ENCODE measurements at regions not wholly inside any gene's neighbourhood (a gene's known extent, or its start where the extent isn't known, plus 50 kb on each side); places are given as distances from the start of the nearest gene placed in this dataset.
"Not testable (repeated sequence)": the region's sequence is repeated elsewhere in the genome, so short reads cannot be mapped to it uniquely, and the experiment has no call there.

- DNase-seq = no peak
- Histone ChIP-seq H3K36me3 (ENCODE audit: control insufficient read depth in 4 of 4, insufficient read depth in 4 of 4, low read length in 3 of 4) (no peaks in the 10 kb centered on the region), H3K9me3 (ENCODE audit: control extremely low read depth in 1 of 5, control insufficient read depth in 4 of 5, insufficient read depth in 2 of 5, low read depth in 1 of 5, low read length in 4 of 5) (peaks cover 0 to 2% (median 0%) of the 10 kb centered on the region in 5 experiments), H3K4me3 (ENCODE audit: control insufficient read depth in 1 of 7, extremely low read depth in 1 of 7, insufficient read depth in 4 of 7, low read depth in 2 of 7, low read length in 6 of 7) (no peak overlapping the region), H3K4me1 (ENCODE audit: control extremely low read depth in 1 of 4, control insufficient read depth in 4 of 4, insufficient read depth in 4 of 4, low read length in 3 of 4) (peaks cover 0 to 2% (median 0%) of the 10 kb centered on the region in 4 experiments), H3K27me3 (replicated peaks in 2 of 5; ENCODE audit: control insufficient read depth in 4 of 5, insufficient read depth in 5 of 5, low read length in 4 of 5) (no peaks in the 10 kb centered on the region), H3K27ac (ENCODE audit: insufficient read depth in 1 of 2, low read depth in 1 of 2, low read length in 2 of 2, poor library complexity in 1 of 2, severe bottlenecking in 2 of 2) (no peak overlapping the region)
- CTCF ChIA-PET = no interaction called here
- POLR2A ChIA-PET = no interaction called here
- WGBS (ENCODE audit: insufficient coverage) = no CpG with 5 or more reads among the region's 3 CpGs
Measured at GRCh38 chr17:14522795-14523387, 222.0 kb downstream of the HS3ST3B1 start.

- H3K27ac ChIP-seq (ENCODE audit: insufficient read depth in 1 of 2, low read depth in 1 of 2, low read length in 2 of 2, poor library complexity in 1 of 2, severe bottlenecking in 2 of 2); POLR2A ChIA-PET; H3K4me3 ChIP-seq (ENCODE audit: control insufficient read depth in 1 of 7, extremely low read depth in 1 of 7, insufficient read depth in 4 of 7, low read depth in 2 of 7, low read length in 6 of 7); DNase-seq; H3K27me3 ChIP-seq (replicated peaks in 2 of 5; ENCODE audit: control insufficient read depth in 4 of 5, insufficient read depth in 5 of 5, low read length in 4 of 5); H3K4me1 ChIP-seq (ENCODE audit: control extremely low read depth in 1 of 4, control insufficient read depth in 4 of 4, insufficient read depth in 4 of 4, low read length in 3 of 4); CTCF ChIA-PET; H3K36me3 ChIP-seq (ENCODE audit: control insufficient read depth in 4 of 4, insufficient read depth in 4 of 4, low read length in 3 of 4); H3K9me3 ChIP-seq (ENCODE audit: control extremely low read depth in 1 of 5, control insufficient read depth in 4 of 5, insufficient read depth in 2 of 5, low read depth in 1 of 5, low read length in 4 of 5): not testable (repeated sequence)
- 100% methylated on average over 1 of the region's 3 CpGs for WGBS (ENCODE audit: insufficient coverage)
Measured at GRCh38 chr17:14518919-14519318, 218.0 kb downstream of the HS3ST3B1 start.

GRCh38 chr17:14514973-14515372, 214.1 kb downstream of the HS3ST3B1 start:
- H3K36me3 ChIP-seq (ENCODE audit: control insufficient read depth in 4 of 4, insufficient read depth in 4 of 4, low read length in 3 of 4) = no peaks in the 10 kb centered on the region
- H3K4me3 ChIP-seq (ENCODE audit: control insufficient read depth in 1 of 7, extremely low read depth in 1 of 7, insufficient read depth in 4 of 7, low read depth in 2 of 7, low read length in 6 of 7) = no peak overlapping the region
- POLR2A ChIA-PET = no interaction called here
- H3K27ac ChIP-seq (ENCODE audit: insufficient read depth in 1 of 2, low read depth in 1 of 2, low read length in 2 of 2, poor library complexity in 1 of 2, severe bottlenecking in 2 of 2) = no peak overlapping the region
- CTCF ChIA-PET = no interaction called here
- H3K9me3 ChIP-seq (ENCODE audit: control extremely low read depth in 1 of 5, control insufficient read depth in 4 of 5, insufficient read depth in 2 of 5, low read depth in 1 of 5, low read length in 4 of 5) = no peaks in the 10 kb centered on the region
- 100% methylated on average over 2 of the region's 3 CpGs for WGBS (ENCODE audit: insufficient coverage)
- DNase-seq = no peak
- H3K27me3 ChIP-seq (replicated peaks in 2 of 5; ENCODE audit: control insufficient read depth in 4 of 5, insufficient read depth in 5 of 5, low read length in 4 of 5) = no peaks in the 10 kb centered on the region
- H3K4me1 ChIP-seq (ENCODE audit: control extremely low read depth in 1 of 4, control insufficient read depth in 4 of 4, insufficient read depth in 4 of 4, low read length in 3 of 4) = no peaks in the 10 kb centered on the region

- Histone ChIP-seq H3K27ac (ENCODE audit: insufficient read depth in 1 of 2, low read depth in 1 of 2, low read length in 2 of 2, poor library complexity in 1 of 2, severe bottlenecking in 2 of 2) (no peak overlapping the region), H3K4me1 (ENCODE audit: control extremely low read depth in 1 of 4, control insufficient read depth in 4 of 4, insufficient read depth in 4 of 4, low read length in 3 of 4) (no peaks in the 10 kb centered on the region), H3K9me3 (ENCODE audit: control extremely low read depth in 1 of 5, control insufficient read depth in 4 of 5, insufficient read depth in 2 of 5, low read depth in 1 of 5, low read length in 4 of 5) (no peaks in the 10 kb centered on the region), H3K36me3 (ENCODE audit: control insufficient read depth in 4 of 4, insufficient read depth in 4 of 4, low read length in 3 of 4) (no peaks in the 10 kb centered on the region), H3K27me3 (replicated peaks in 2 of 5; ENCODE audit: control insufficient read depth in 4 of 5, insufficient read depth in 5 of 5, low read length in 4 of 5) (no peaks in the 10 kb centered on the region), H3K4me3 (ENCODE audit: control insufficient read depth in 1 of 7, extremely low read depth in 1 of 7, insufficient read depth in 4 of 7, low read depth in 2 of 7, low read length in 6 of 7) (no peak overlapping the region)
- POLR2A ChIA-PET = no interaction called here
- CTCF ChIA-PET = no interaction called here
- DNase-seq = no peak
- 83% methylated on average over 1 of the region's 3 CpGs for WGBS (ENCODE audit: insufficient coverage)
Measured at GRCh38 chr17:14513835-14514234, 213.0 kb downstream of the HS3ST3B1 start.

GRCh38 chr17:14510136-14510535, 209.3 kb downstream of the HS3ST3B1 start:
- Histone ChIP-seq H3K27me3 (replicated peaks in 2 of 5; ENCODE audit: control insufficient read depth in 4 of 5, insufficient read depth in 5 of 5, low read length in 4 of 5) (no peaks in the 10 kb centered on the region), H3K36me3 (ENCODE audit: control insufficient read depth in 4 of 4, insufficient read depth in 4 of 4, low read length in 3 of 4) (no peaks in the 10 kb centered on the region), H3K4me3 (ENCODE audit: control insufficient read depth in 1 of 7, extremely low read depth in 1 of 7, insufficient read depth in 4 of 7, low read depth in 2 of 7, low read length in 6 of 7) (no peak overlapping the region), H3K4me1 (ENCODE audit: control extremely low read depth in 1 of 4, control insufficient read depth in 4 of 4, insufficient read depth in 4 of 4, low read length in 3 of 4) (no peaks in the 10 kb centered on the region), H3K9me3 (ENCODE audit: control extremely low read depth in 1 of 5, control insufficient read depth in 4 of 5, insufficient read depth in 2 of 5, low read depth in 1 of 5, low read length in 4 of 5) (no peaks in the 10 kb centered on the region), H3K27ac (ENCODE audit: insufficient read depth in 1 of 2, low read depth in 1 of 2, low read length in 2 of 2, poor library complexity in 1 of 2, severe bottlenecking in 2 of 2) (no peak overlapping the region)
- ChIA-PET CTCF (interaction anchor here (0.5 kb wide), 1 partner anchor 902 kb away, joined by 3 read pairs; no protein-coding TSS in a partner anchor), POLR2A (no interaction called here)
- DNase-seq = no peak
- no CpG with 5 or more reads among the region's 3 CpGs for WGBS (ENCODE audit: insufficient coverage)

- Histone ChIP-seq H3K36me3 (ENCODE audit: control insufficient read depth in 4 of 4, insufficient read depth in 4 of 4, low read length in 3 of 4) (no peaks in the 10 kb centered on the region), H3K27ac (ENCODE audit: insufficient read depth in 1 of 2, low read depth in 1 of 2, low read length in 2 of 2, poor library complexity in 1 of 2, severe bottlenecking in 2 of 2) (no peak overlapping the region), H3K4me3 (ENCODE audit: control insufficient read depth in 1 of 7, extremely low read depth in 1 of 7, insufficient read depth in 4 of 7, low read depth in 2 of 7, low read length in 6 of 7) (no peak overlapping the region), H3K4me1 (ENCODE audit: control extremely low read depth in 1 of 4, control insufficient read depth in 4 of 4, insufficient read depth in 4 of 4, low read length in 3 of 4) (no peaks in the 10 kb centered on the region), H3K27me3 (replicated peaks in 2 of 5; ENCODE audit: control insufficient read depth in 4 of 5, insufficient read depth in 5 of 5, low read length in 4 of 5) (no peaks in the 10 kb centered on the region), H3K9me3 (ENCODE audit: control extremely low read depth in 1 of 5, control insufficient read depth in 4 of 5, insufficient read depth in 2 of 5, low read depth in 1 of 5, low read length in 4 of 5) (no peaks in the 10 kb centered on the region)
- DNase-seq = no peak
- 100% methylated on average over 3 of the region's 5 CpGs for WGBS (ENCODE audit: insufficient coverage)
- POLR2A ChIA-PET = no interaction called here
- CTCF ChIA-PET = no interaction called here
Measured at GRCh38 chr17:14508156-14508555, 207.3 kb downstream of the HS3ST3B1 start.

- ChIA-PET POLR2A (no interaction called here), CTCF (no interaction called here)
- no peaks in the 10 kb centered on the region for H3K4me1 ChIP-seq (ENCODE audit: control extremely low read depth in 1 of 4, control insufficient read depth in 4 of 4, insufficient read depth in 4 of 4, low read length in 3 of 4)
- H3K9me3 ChIP-seq (ENCODE audit: control extremely low read depth in 1 of 5, control insufficient read depth in 4 of 5, insufficient read depth in 2 of 5, low read depth in 1 of 5, low read length in 4 of 5) = no peaks in the 10 kb centered on the region
- 93% methylated on average over 4 of the region's 5 CpGs for WGBS (ENCODE audit: insufficient coverage)
- H3K27ac ChIP-seq (ENCODE audit: insufficient read depth in 1 of 2, low read depth in 1 of 2, low read length in 2 of 2, poor library complexity in 1 of 2, severe bottlenecking in 2 of 2) = no peak overlapping the region
- DNase-seq = no peak
- no peaks in the 10 kb centered on the region for H3K27me3 ChIP-seq (replicated peaks in 2 of 5; ENCODE audit: control insufficient read depth in 4 of 5, insufficient read depth in 5 of 5, low read length in 4 of 5)
- H3K4me3 ChIP-seq (ENCODE audit: control insufficient read depth in 1 of 7, extremely low read depth in 1 of 7, insufficient read depth in 4 of 7, low read depth in 2 of 7, low read length in 6 of 7) = no peak overlapping the region
- no peaks in the 10 kb centered on the region for H3K36me3 ChIP-seq (ENCODE audit: control insufficient read depth in 4 of 4, insufficient read depth in 4 of 4, low read length in 3 of 4)
Measured at GRCh38 chr17:14506364-14506763, 205.5 kb downstream of the HS3ST3B1 start.
